SJSA1 (cell line): ENCODE measurements at regions not wholly inside any gene's neighbourhood (a gene's known extent, or its start where the extent isn't known, plus 50 kb on each side); places are given as distances from the start of the nearest gene placed in this dataset.
"Not testable (repeated sequence)": the region's sequence is repeated elsewhere in the genome, so short reads cannot be mapped to it uniquely, and the experiment has no call there.

Experiments
- DNase-seq, 2 experiments: peaks; one replicate each; pipeline ENCODE4 v3.0.0-alpha.2; 2015 to 2020; ENCODE audit warnings: low spot score in 2 of 2, low read depth in 1 of 2
- H3K27ac ChIP-seq: fragments of 250-450 bp; sonication (Bioruptor Pico); 2 replicates; pipeline ENCODE4 v1.5.1; 2020; ENCODE audit warnings: mild to moderate bottlenecking, moderate library complexity
- H3K27me3 ChIP-seq: fragments of 250-450 bp; sonication (Bioruptor Pico); replicated peaks from 2 replicates; pipeline ENCODE4 v1.5.1; 2020; ENCODE audit warnings: mild to moderate bottlenecking, moderate library complexity
- H3K36me3 ChIP-seq: fragments of 250-450 bp; sonication (Bioruptor Pico); 2 replicates; pipeline ENCODE4 v1.5.1; 2020; ENCODE audit warnings: mild to moderate bottlenecking
- H3K4me1 ChIP-seq: fragments of 250-450 bp; sonication (Bioruptor Pico); replicated peaks from 2 replicates; pipeline ENCODE4 v1.6.1; 2021; ENCODE audit warnings: mild to moderate bottlenecking
- H3K4me3 ChIP-seq: fragments of 250-450 bp; sonication (Bioruptor Pico); 2 replicates; pipeline ENCODE4 v1.5.1; 2020; ENCODE audit warnings: mild to moderate bottlenecking
- H3K9me3 ChIP-seq: fragments of 250-450 bp; sonication (Bioruptor Pico); replicated peaks from 2 replicates; pipeline ENCODE4 v1.5.1; 2020; ENCODE audit warnings: mild to moderate bottlenecking

- Histone ChIP-seq H3K36me3 (no peaks in the 10 kb centered on the region), H3K27me3 (no peaks in the 10 kb centered on the region), H3K4me3 (no peak overlapping the region), H3K27ac (no peak overlapping the region), H3K4me1 (no peaks in the 10 kb centered on the region), H3K9me3 (no peaks in the 10 kb centered on the region)
- peak; percentile 33 to 63 for DNase-seq
Measured at GRCh38 chr10:64041185-64041988, 520.2 kb downstream of the REEP3 start.

GRCh38 chr10:64041989-64042490 is 520.8 kb downstream of the REEP3 start:
- H3K4me1 ChIP-seq: no peaks in the 10 kb centered on the region
- H3K4me3 ChIP-seq: no peak overlapping the region
- no peaks in the 10 kb centered on the region for H3K36me3 ChIP-seq
- no peaks in the 10 kb centered on the region for H3K27me3 ChIP-seq
- H3K9me3 ChIP-seq: no peaks in the 10 kb centered on the region
- H3K27ac ChIP-seq: no peak overlapping the region
- DNase-seq: no peak

GRCh38 chr10:64044098-64044497 is 522.9 kb downstream of the REEP3 start:
- no peak for DNase-seq
- no peaks in the 10 kb centered on the region for H3K27me3 ChIP-seq
- no peaks in the 10 kb centered on the region for H3K9me3 ChIP-seq
- H3K36me3 ChIP-seq: no peaks in the 10 kb centered on the region
- no peak overlapping the region for H3K4me3 ChIP-seq
- no peak overlapping the region for H3K27ac ChIP-seq
- H3K4me1 ChIP-seq: no peaks in the 10 kb centered on the region

GRCh38 chr10:64044957-64045632 is 523.9 kb downstream of the REEP3 start:
- not testable (repeated sequence) for DNase-seq, H3K27me3 ChIP-seq, H3K4me1 ChIP-seq, H3K9me3 ChIP-seq, H3K36me3 ChIP-seq, H3K27ac ChIP-seq, H3K4me3 ChIP-seq

- Histone ChIP-seq H3K9me3 (no peaks in the 10 kb centered on the region), H3K4me3 (no peak overlapping the region), H3K4me1 (no peaks in the 10 kb centered on the region), H3K27ac (no peak overlapping the region), H3K36me3 (no peaks in the 10 kb centered on the region), H3K27me3 (no peaks in the 10 kb centered on the region)
- DNase-seq: no peak
Measured at GRCh38 chr10:64054392-64054791, 533.2 kb downstream of the REEP3 start.

- H3K4me1 ChIP-seq: no peaks in the 10 kb centered on the region
- no peaks in the 10 kb centered on the region for H3K36me3 ChIP-seq
- no peaks in the 10 kb centered on the region for H3K9me3 ChIP-seq
- H3K27ac ChIP-seq: no peak overlapping the region
- H3K27me3 ChIP-seq: no peaks in the 10 kb centered on the region
- H3K4me3 ChIP-seq: no peak overlapping the region
- no peak for DNase-seq
Measured at GRCh38 chr10:64059884-64060283, 538.7 kb downstream of the REEP3 start.

- Histone ChIP-seq H3K27ac (no peak overlapping the region), H3K9me3 (no peaks in the 10 kb centered on the region), H3K4me1 (no peaks in the 10 kb centered on the region), H3K36me3 (no peaks in the 10 kb centered on the region), H3K27me3 (no peaks in the 10 kb centered on the region), H3K4me3 (no peak overlapping the region)
- DNase-seq: no peak
Measured at GRCh38 chr10:64060389-64060788, 539.2 kb downstream of the REEP3 start.

- no peaks in the 10 kb centered on the region for H3K36me3 ChIP-seq
- H3K27ac ChIP-seq: no peak overlapping the region
- H3K9me3 ChIP-seq: no peaks in the 10 kb centered on the region
- no peaks in the 10 kb centered on the region for H3K4me1 ChIP-seq
- no peaks in the 10 kb centered on the region for H3K27me3 ChIP-seq
- no peak for DNase-seq
- H3K4me3 ChIP-seq: no peak overlapping the region
Measured at GRCh38 chr10:64062793-64063192, 541.6 kb downstream of the REEP3 start.

GRCh38 chr10:64067009-64067606 is 545.9 kb downstream of the REEP3 start:
- Histone ChIP-seq H3K4me1 (no peaks in the 10 kb centered on the region), H3K9me3 (no peaks in the 10 kb centered on the region), H3K27me3 (no peaks in the 10 kb centered on the region), H3K27ac (no peak overlapping the region), H3K36me3 (no peaks in the 10 kb centered on the region), H3K4me3 (no peak overlapping the region)
- no peak for DNase-seq

- Histone ChIP-seq H3K36me3 (no peaks in the 10 kb centered on the region), H3K27me3 (no peaks in the 10 kb centered on the region), H3K4me1 (no peaks in the 10 kb centered on the region), H3K27ac (no peak overlapping the region), H3K9me3 (no peaks in the 10 kb centered on the region), H3K4me3 (no peak overlapping the region)
- DNase-seq: no peak
Measured at GRCh38 chr10:64067859-64068258, 546.7 kb downstream of the REEP3 start.

GRCh38 chr10:64070241-64070640 is 549.0 kb downstream of the REEP3 start:
- Histone ChIP-seq H3K27ac (no peak overlapping the region), H3K4me3 (no peak overlapping the region), H3K4me1 (no peaks in the 10 kb centered on the region), H3K9me3 (no peaks in the 10 kb centered on the region), H3K27me3 (no peaks in the 10 kb centered on the region), H3K36me3 (no peaks in the 10 kb centered on the region)
- no peak for DNase-seq

GRCh38 chr10:64071218-64071617 is 550.0 kb downstream of the REEP3 start:
- H3K4me1 ChIP-seq: no peaks in the 10 kb centered on the region
- no peak overlapping the region for H3K4me3 ChIP-seq
- no peak for DNase-seq
- H3K9me3 ChIP-seq: no peaks in the 10 kb centered on the region
- H3K36me3 ChIP-seq: no peaks in the 10 kb centered on the region
- no peaks in the 10 kb centered on the region for H3K27me3 ChIP-seq
- H3K27ac ChIP-seq: no peak overlapping the region

GRCh38 chr10:64075604-64076003 is 554.4 kb downstream of the REEP3 start:
- H3K27me3 ChIP-seq: no peaks in the 10 kb centered on the region
- H3K27ac ChIP-seq: no peak overlapping the region
- DNase-seq: no peak
- no peaks in the 10 kb centered on the region for H3K36me3 ChIP-seq
- no peaks in the 10 kb centered on the region for H3K9me3 ChIP-seq
- no peaks in the 10 kb centered on the region for H3K4me1 ChIP-seq
- H3K4me3 ChIP-seq: no peak overlapping the region

GRCh38 chr10:64076322-64076940 is 555.2 kb downstream of the REEP3 start:
- DNase-seq: no peak
- no peaks in the 10 kb centered on the region for H3K4me1 ChIP-seq
- no peak overlapping the region for H3K4me3 ChIP-seq
- no peak overlapping the region for H3K27ac ChIP-seq
- H3K36me3 ChIP-seq: no peaks in the 10 kb centered on the region
- H3K9me3 ChIP-seq: no peaks in the 10 kb centered on the region
- H3K27me3 ChIP-seq: no peaks in the 10 kb centered on the region
